ENCODE measurements at regions not wholly inside any gene's neighbourhood (a gene's known extent, or its start where the extent isn't known, plus 50 kb on each side); places are given as distances from the start of the nearest gene placed in this dataset.
"Not testable (repeated sequence)": the region's sequence is repeated elsewhere in the genome, so short reads cannot be mapped to it uniquely, and the experiment has no call there.

DNA sequence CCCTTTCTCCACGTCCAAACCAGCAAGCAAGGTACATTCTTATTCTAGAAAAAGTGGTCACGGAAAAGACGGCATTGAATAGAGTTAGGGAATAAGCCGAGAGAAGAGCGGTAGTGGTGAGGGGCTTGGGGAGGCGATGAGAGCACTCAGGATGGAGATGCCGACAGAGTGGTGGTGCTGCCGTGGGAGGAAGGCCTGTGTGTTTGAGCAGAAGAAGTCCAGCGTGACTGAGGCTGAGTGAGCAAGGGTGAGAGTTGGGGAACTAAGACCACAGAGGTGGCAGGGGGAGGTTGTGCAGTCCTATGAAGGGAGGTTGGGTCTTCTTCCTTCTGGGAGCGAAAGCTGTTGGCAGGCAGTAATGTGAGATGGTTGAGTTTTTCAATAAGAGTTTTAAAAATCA, 252.3 kb downstream of the ABCC12 start:
- no peaks in the 10 kb centered on the region for H3K27me3 ChIP-seq (replicated peaks; ENCODE audit: control insufficient read depth, insufficient read depth, low read length, poor library complexity, severe bottlenecking)
- H3K4me3 ChIP-seq (ENCODE audit: insufficient read depth, low read depth, low read length, poor library complexity, severe bottlenecking), result no peak overlapping the region

GRCh38 chr16:47897105-47897504, 258.7 kb downstream of the ABCC12 start:
- DNase-seq; H3K27ac ChIP-seq (ENCODE audit: insufficient read depth, low read length, poor library complexity, severe bottlenecking); H3K27me3 ChIP-seq (replicated peaks; ENCODE audit: control insufficient read depth, insufficient read depth, low read length, poor library complexity, severe bottlenecking); H3K36me3 ChIP-seq (ENCODE audit: control insufficient read depth, insufficient read depth, low read length); H3K9me3 ChIP-seq (ENCODE audit: control insufficient read depth, low read length); H3K4me3 ChIP-seq (ENCODE audit: insufficient read depth, low read depth, low read length, poor library complexity, severe bottlenecking); H3K4me1 ChIP-seq (ENCODE audit: control insufficient read depth, insufficient read depth, low read length, poor library complexity, severe bottlenecking): not testable (repeated sequence)

More for the DNA sequence above, 252.3 kb downstream of the ABCC12 start:
- H3K27ac ChIP-seq (ENCODE audit: insufficient read depth, low read length, poor library complexity, severe bottlenecking), result no peak overlapping the region
- no peaks in the 10 kb centered on the region for H3K9me3 ChIP-seq (ENCODE audit: control insufficient read depth, low read length)
- no peaks in the 10 kb centered on the region for H3K36me3 ChIP-seq (ENCODE audit: control insufficient read depth, insufficient read depth, low read length)
- no peak for DNase-seq
- H3K4me1 ChIP-seq (ENCODE audit: control insufficient read depth, insufficient read depth, low read length, poor library complexity, severe bottlenecking), result no peaks in the 10 kb centered on the region

- Histone ChIP-seq H3K27ac (ENCODE audit: insufficient read depth, low read length, poor library complexity, severe bottlenecking) (no peak overlapping the region), H3K36me3 (ENCODE audit: control insufficient read depth, insufficient read depth, low read length) (no peaks in the 10 kb centered on the region), H3K27me3 (replicated peaks; ENCODE audit: control insufficient read depth, insufficient read depth, low read length, poor library complexity, severe bottlenecking) (no peaks in the 10 kb centered on the region), H3K4me3 (ENCODE audit: insufficient read depth, low read depth, low read length, poor library complexity, severe bottlenecking) (no peak overlapping the region), H3K9me3 (ENCODE audit: control insufficient read depth, low read length) (no peaks in the 10 kb centered on the region), H3K4me1 (ENCODE audit: control insufficient read depth, insufficient read depth, low read length, poor library complexity, severe bottlenecking) (no peaks in the 10 kb centered on the region)
- DNase-seq, result no peak
Observed at GRCh38 chr16:47895146-47895545, 260.6 kb downstream of the ABCC12 start.

- no peak for DNase-seq
- Histone ChIP-seq H3K27ac (ENCODE audit: insufficient read depth, low read length, poor library complexity, severe bottlenecking) (no peak overlapping the region), H3K4me1 (ENCODE audit: control insufficient read depth, insufficient read depth, low read length, poor library complexity, severe bottlenecking) (no peaks in the 10 kb centered on the region), H3K4me3 (ENCODE audit: insufficient read depth, low read depth, low read length, poor library complexity, severe bottlenecking) (no peak overlapping the region), H3K36me3 (ENCODE audit: control insufficient read depth, insufficient read depth, low read length) (no peaks in the 10 kb centered on the region), H3K9me3 (ENCODE audit: control insufficient read depth, low read length) (no peaks in the 10 kb centered on the region), H3K27me3 (replicated peaks; ENCODE audit: control insufficient read depth, insufficient read depth, low read length, poor library complexity, severe bottlenecking) (no peaks in the 10 kb centered on the region)
Observed at GRCh38 chr16:47892999-47893398, 262.8 kb downstream of the ABCC12 start.

DNA sequence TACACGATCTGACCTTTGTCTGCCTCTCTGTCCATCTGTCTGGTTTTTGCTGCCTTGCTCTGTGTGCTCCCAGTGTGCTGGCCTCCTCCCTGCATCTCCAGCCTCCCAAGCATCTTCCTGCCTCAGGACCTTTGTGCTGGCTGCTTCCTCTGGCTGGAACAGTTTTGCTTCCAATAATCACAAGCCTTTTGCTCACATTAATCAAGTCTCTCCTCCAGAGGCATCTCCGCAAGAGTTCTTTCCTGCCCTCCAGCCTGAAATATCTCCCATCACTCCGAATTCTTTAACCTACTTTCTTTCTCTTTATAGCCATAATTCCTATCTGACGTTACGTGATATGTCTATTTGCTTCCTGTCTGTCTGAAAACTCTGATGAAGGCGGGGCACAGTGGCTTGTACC, 267.1 kb downstream of the ABCC12 start:
- Histone ChIP-seq H3K27ac (ENCODE audit: insufficient read depth, low read length, poor library complexity, severe bottlenecking) (no peak overlapping the region), H3K4me1 (ENCODE audit: control insufficient read depth, insufficient read depth, low read length, poor library complexity, severe bottlenecking) (no peaks in the 10 kb centered on the region), H3K9me3 (ENCODE audit: control insufficient read depth, low read length) (no peaks in the 10 kb centered on the region), H3K4me3 (ENCODE audit: insufficient read depth, low read depth, low read length, poor library complexity, severe bottlenecking) (no peak overlapping the region), H3K27me3 (replicated peaks; ENCODE audit: control insufficient read depth, insufficient read depth, low read length, poor library complexity, severe bottlenecking) (no peaks in the 10 kb centered on the region), H3K36me3 (ENCODE audit: control insufficient read depth, insufficient read depth, low read length) (no peaks in the 10 kb centered on the region)
- DNase-seq, result no peak

GRCh38 chr16:47888142-47888541, 267.7 kb downstream of the ABCC12 start:
- Histone ChIP-seq H3K36me3 (ENCODE audit: control insufficient read depth, insufficient read depth, low read length) (no peaks in the 10 kb centered on the region), H3K9me3 (ENCODE audit: control insufficient read depth, low read length) (no peaks in the 10 kb centered on the region), H3K27me3 (replicated peaks; ENCODE audit: control insufficient read depth, insufficient read depth, low read length, poor library complexity, severe bottlenecking) (no peaks in the 10 kb centered on the region), H3K4me1 (ENCODE audit: control insufficient read depth, insufficient read depth, low read length, poor library complexity, severe bottlenecking) (no peaks in the 10 kb centered on the region), H3K4me3 (ENCODE audit: insufficient read depth, low read depth, low read length, poor library complexity, severe bottlenecking) (no peak overlapping the region), H3K27ac (ENCODE audit: insufficient read depth, low read length, poor library complexity, severe bottlenecking) (no peak overlapping the region)
- no peak for DNase-seq

DNA sequence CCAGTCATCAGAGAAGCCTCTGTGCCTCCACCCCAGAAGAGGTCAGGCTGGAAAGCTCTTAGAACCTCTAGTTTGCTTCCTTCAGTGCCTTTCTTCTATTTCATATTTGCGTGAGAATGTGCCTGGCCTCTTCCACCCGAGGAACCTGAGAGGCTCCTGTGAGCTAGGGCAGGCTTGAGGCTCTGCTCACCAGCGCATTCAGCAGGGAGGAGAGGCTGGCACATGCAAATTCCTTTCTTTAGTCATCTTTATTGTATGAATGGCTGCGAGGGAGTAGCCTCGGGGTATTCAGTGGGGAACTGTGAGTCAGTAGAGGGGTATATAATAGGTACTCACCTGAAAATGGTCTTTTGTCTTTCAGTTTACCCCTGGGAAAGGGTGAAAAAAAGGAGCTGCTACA, 268.3 kb downstream of the ABCC12 start:
- Histone ChIP-seq H3K4me3 (ENCODE audit: insufficient read depth, low read depth, low read length, poor library complexity, severe bottlenecking) (no peak overlapping the region), H3K36me3 (ENCODE audit: control insufficient read depth, insufficient read depth, low read length) (no peaks in the 10 kb centered on the region), H3K27ac (ENCODE audit: insufficient read depth, low read length, poor library complexity, severe bottlenecking) (no peak overlapping the region), H3K4me1 (ENCODE audit: control insufficient read depth, insufficient read depth, low read length, poor library complexity, severe bottlenecking) (no peaks in the 10 kb centered on the region), H3K27me3 (replicated peaks; ENCODE audit: control insufficient read depth, insufficient read depth, low read length, poor library complexity, severe bottlenecking) (no peaks in the 10 kb centered on the region), H3K9me3 (ENCODE audit: control insufficient read depth, low read length) (no peaks in the 10 kb centered on the region)
- no peak for DNase-seq

GRCh38 chr16:47886631-47887415, 269.0 kb downstream of the ABCC12 start:
- Histone ChIP-seq H3K4me3 (ENCODE audit: insufficient read depth, low read depth, low read length, poor library complexity, severe bottlenecking) (no peak overlapping the region), H3K4me1 (ENCODE audit: control insufficient read depth, insufficient read depth, low read length, poor library complexity, severe bottlenecking) (no peaks in the 10 kb centered on the region), H3K9me3 (ENCODE audit: control insufficient read depth, low read length) (no peaks in the 10 kb centered on the region), H3K27ac (ENCODE audit: insufficient read depth, low read length, poor library complexity, severe bottlenecking) (no peak overlapping the region), H3K36me3 (ENCODE audit: control insufficient read depth, insufficient read depth, low read length) (no peaks in the 10 kb centered on the region), H3K27me3 (replicated peaks; ENCODE audit: control insufficient read depth, insufficient read depth, low read length, poor library complexity, severe bottlenecking) (no peaks in the 10 kb centered on the region)
- no peak for DNase-seq

DNA sequence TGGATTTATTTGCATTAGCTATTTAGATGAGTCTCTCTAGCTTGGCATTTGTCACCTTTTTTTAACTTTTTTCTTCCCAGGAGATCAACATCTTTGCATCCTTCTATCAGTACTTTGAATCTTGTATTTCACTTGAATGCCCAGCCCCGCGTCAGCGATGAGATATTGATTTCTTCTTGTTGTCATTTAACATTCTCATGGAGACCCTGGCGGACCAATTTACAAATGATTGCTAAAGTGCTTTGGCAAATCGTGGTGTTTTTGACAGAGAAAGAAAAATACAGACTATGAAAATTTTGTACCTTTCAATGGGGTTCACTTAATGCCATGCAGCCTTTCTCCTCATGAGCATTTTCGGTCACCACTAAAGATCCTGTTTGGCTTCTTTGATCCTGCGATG, 269.7 kb downstream of the ABCC12 start:
- Histone ChIP-seq H3K36me3 (ENCODE audit: control insufficient read depth, insufficient read depth, low read length) (no peaks in the 10 kb centered on the region), H3K27me3 (replicated peaks; ENCODE audit: control insufficient read depth, insufficient read depth, low read length, poor library complexity, severe bottlenecking) (no peaks in the 10 kb centered on the region), H3K9me3 (ENCODE audit: control insufficient read depth, low read length) (no peaks in the 10 kb centered on the region), H3K4me1 (ENCODE audit: control insufficient read depth, insufficient read depth, low read length, poor library complexity, severe bottlenecking) (no peaks in the 10 kb centered on the region), H3K27ac (ENCODE audit: insufficient read depth, low read length, poor library complexity, severe bottlenecking) (no peak overlapping the region), H3K4me3 (ENCODE audit: insufficient read depth, low read depth, low read length, poor library complexity, severe bottlenecking) (no peak overlapping the region)
- DNase-seq, result no peak

DNA sequence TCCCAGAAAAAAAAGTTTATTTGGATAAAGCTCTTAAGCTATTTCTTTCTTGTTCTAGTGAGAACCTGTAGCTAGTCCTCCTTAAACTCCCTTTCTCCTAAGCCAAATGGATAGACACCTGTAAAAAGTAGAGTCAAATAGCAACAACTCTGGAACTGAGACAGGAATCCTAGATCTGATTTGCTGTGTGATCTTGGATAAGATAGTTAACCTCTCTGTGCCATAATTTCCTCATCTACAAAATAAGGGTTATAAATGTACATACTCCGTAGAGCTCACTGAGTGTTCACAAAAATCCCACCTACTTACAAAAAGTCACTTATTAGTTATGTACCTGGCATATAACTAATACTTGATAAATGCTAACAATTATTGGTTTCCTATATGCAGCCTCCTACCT, 270.3 kb downstream of the ABCC12 start:
- H3K36me3 ChIP-seq (ENCODE audit: control insufficient read depth, insufficient read depth, low read length), result no peaks in the 10 kb centered on the region
- no peaks in the 10 kb centered on the region for H3K27me3 ChIP-seq (replicated peaks; ENCODE audit: control insufficient read depth, insufficient read depth, low read length, poor library complexity, severe bottlenecking)

More for the DNA sequence above, 270.3 kb downstream of the ABCC12 start:
- Histone ChIP-seq H3K9me3 (ENCODE audit: control insufficient read depth, low read length) (no peaks in the 10 kb centered on the region), H3K27ac (ENCODE audit: insufficient read depth, low read length, poor library complexity, severe bottlenecking) (no peak overlapping the region), H3K4me1 (ENCODE audit: control insufficient read depth, insufficient read depth, low read length, poor library complexity, severe bottlenecking) (no peaks in the 10 kb centered on the region), H3K4me3 (ENCODE audit: insufficient read depth, low read depth, low read length, poor library complexity, severe bottlenecking) (no peak overlapping the region)
- no peak for DNase-seq
